GM12892 (cell line): ENCODE measurements at regions not wholly inside any gene's neighbourhood (a gene's known extent, or its start where the extent isn't known, plus 50 kb on each side); places are given as distances from the start of the nearest gene placed in this dataset.

Experiments
- DNase-seq: peaks from one replicate; pipeline ENCODE4 v3.0.0; 2011; ENCODE audit not compliant: insufficient read length
- FAIRE-seq: peaks from 2 replicates; lab custom pipeline; 2011; peaks lifted over from hg19 to GRCh38; lab: Jason Lieb, UNC
- POLR2A ChIP-seq: IDR thresholded peaks from 2 replicates; pipeline ENCODE4 v1.6.1; 2011; ENCODE audit warnings: low read depth, low read length, control low read depth
- POLR2AphosphoS5 ChIP-seq: IDR thresholded peaks from 2 replicates; pipeline ENCODE4 v1.6.1; 2011; ENCODE audit warnings: low read depth, low read length, control low read depth
- TAF1 ChIP-seq: IDR thresholded peaks from 2 replicates; pipeline ENCODE4 v1.6.1; 2011; ENCODE audit warnings: low read depth, mild to moderate bottlenecking, control low read depth, low read length, borderline replicate concordance

- TF ChIP-seq TAF1 (no peak), POLR2A (no peak), POLR2AphosphoS5 (no peak)
- DNase-seq (no peak), FAIRE-seq (no peak)
These were observed 197.6 kb downstream of the WDR11 start for GRCh38 chr10:121048749-121049148.

GRCh38 chr10:121049489-121049888 is 198.3 kb downstream of the WDR11 start:
- no peak for FAIRE-seq
- TF ChIP-seq POLR2AphosphoS5 (no peak), TAF1 (no peak), POLR2A (no peak)

DNA sequence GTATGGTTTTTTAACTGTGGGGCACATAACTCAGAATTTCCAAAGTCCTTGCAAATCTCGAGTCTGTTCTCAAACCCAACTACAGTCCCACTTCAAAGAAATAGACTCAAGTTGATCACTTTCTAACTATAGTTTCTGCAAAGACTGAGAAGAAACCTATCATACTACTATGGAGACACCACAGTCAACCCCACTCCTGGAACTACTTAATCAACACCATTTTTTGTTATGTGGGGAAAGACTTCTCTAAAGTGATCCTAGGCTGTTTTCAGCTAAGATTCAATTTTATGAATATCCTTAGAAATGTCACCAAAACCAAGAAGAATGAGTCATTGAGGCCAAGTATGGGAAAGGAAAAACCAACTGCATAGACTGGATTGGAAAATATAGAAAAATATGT is 198.8 kb downstream of the WDR11 start:
- TF ChIP-seq POLR2A (no peak), TAF1 (no peak), POLR2AphosphoS5 (no peak)
- FAIRE-seq = no peak
- no peak for DNase-seq

More at GRCh38 chr10:121049489-121049888, 198.3 kb downstream of the WDR11 start:
- DNase-seq = no peak

- no peak for DNase-seq
- no peak for FAIRE-seq
- no peak for TF ChIP-seq TAF1
- TF ChIP-seq POLR2A = no peak
- no peak for TF ChIP-seq POLR2AphosphoS5
These were observed 200.0 kb downstream of the WDR11 start for GRCh38 chr10:121051171-121051570.

DNA sequence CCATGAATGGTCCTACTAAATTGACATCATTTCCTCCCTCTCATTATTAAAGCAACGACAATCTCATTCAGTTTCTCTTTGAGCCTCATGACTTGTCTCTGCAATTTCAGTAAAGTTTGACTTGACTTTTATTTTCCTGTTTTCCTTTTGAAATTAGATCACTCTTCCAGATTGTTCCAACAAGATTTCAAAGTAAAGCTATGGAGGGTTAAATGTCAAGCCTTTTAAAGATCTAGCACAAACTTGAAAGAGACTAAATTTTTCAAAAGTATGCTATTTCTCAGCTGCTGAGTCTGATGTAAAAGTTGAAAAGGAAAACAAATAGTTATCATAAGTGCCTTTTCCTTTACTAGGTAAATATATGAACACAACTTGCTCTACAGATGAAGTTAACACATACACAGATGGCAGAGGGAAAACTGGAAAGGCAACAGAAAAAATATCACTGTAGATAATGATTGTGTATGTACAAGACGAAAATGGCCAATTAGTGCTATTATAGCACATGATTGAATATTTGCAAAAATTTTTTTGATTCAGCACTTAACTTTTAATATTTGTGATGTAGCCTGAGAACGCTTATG is 200.6 kb downstream of the WDR11 start:
- FAIRE-seq (no peak), DNase-seq (no peak)
- TF ChIP-seq TAF1 = no peak
- TF ChIP-seq POLR2AphosphoS5 = no peak
- TF ChIP-seq POLR2A = no peak

DNA sequence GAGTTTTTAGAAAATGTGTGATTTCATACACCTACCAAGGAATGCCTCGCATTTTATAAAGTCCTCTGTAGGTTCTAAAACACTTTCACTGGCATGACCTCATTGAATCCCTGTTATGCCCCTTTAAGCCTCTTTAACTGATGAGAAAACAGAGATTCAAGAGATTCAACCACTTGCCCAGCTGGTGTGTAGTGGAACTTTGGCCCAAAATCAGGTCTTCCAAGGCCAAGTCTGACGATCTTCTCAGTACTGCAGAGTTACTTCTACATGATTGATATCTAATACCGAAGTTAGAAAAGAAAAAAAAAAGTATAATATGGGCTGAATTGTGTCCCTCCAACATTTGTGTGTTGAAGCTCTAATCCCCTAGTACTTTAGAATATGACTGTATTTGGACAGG is 202.0 kb downstream of the WDR11 start:
- TF ChIP-seq TAF1 (no peak), POLR2AphosphoS5 (no peak), POLR2A (no peak)
- no peak for DNase-seq
- no peak for FAIRE-seq

- no peak for FAIRE-seq
- DNase-seq = no peak
- TF ChIP-seq POLR2A (no peak), TAF1 (no peak), POLR2AphosphoS5 (no peak)
These were observed 203.7 kb downstream of the WDR11 start for GRCh38 chr10:121054874-121055273.

GRCh38 chr10:121057269-121057668 is 206.1 kb downstream of the WDR11 start:
- no peak for FAIRE-seq
- no peak for DNase-seq
- TF ChIP-seq TAF1 (no peak), POLR2A (no peak), POLR2AphosphoS5 (no peak)

- FAIRE-seq = no peak
- DNase-seq = no peak
- TF ChIP-seq POLR2AphosphoS5 (no peak), TAF1 (no peak), POLR2A (no peak)
These were observed 206.9 kb downstream of the WDR11 start for GRCh38 chr10:121058082-121058481.

GRCh38 chr10:121059351-121059750 is 208.2 kb downstream of the WDR11 start:
- no peak for FAIRE-seq
- DNase-seq = no peak
- TF ChIP-seq TAF1 (no peak), POLR2AphosphoS5 (no peak), POLR2A (no peak)

DNA sequence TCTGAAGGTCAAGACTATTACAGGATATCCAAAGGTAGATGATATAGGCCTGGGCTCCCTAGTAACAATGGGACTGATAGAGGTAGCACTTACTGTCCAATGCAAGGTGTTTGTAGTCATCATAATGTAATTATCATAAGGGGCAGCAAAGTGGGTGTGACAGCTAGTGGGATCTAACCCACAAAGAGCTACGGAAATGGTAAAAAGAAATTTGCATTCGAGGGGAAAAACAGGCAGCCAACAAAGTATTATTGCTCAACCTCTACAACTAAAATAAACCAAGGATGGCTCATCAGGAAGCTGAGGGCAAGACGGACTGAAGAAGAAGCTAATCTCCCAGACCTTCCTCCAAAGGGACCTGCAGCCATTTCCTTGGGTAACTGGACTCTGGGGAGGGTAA is 211.0 kb downstream of the WDR11 start:
- TF ChIP-seq POLR2A = no peak
- no peak for TF ChIP-seq TAF1
- no peak for TF ChIP-seq POLR2AphosphoS5
- no peak for DNase-seq
- FAIRE-seq = no peak

DNA sequence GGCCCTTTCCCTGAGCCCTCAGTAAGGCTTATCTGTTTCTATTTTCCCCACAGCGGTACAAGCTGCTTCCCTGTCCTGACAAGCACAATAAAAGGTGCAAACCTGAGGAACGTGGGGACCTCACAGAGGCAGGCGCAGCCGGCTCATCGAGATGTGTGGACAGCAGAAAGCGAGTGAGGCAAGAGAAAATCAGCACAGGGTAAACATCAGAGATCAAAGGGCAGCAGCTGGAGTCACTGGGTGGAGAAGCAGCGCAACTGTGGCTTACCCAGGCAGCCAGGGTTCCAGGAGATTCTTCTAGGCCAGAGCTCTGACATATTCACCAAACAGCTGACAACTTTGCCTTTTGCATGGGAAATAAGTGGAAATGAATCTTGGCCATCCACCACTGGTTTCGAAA is 212.6 kb downstream of the WDR11 start:
- DNase-seq (no peak), FAIRE-seq (no peak)
- no peak for TF ChIP-seq POLR2AphosphoS5
- TF ChIP-seq POLR2A = no peak
- TF ChIP-seq TAF1 = no peak

DNA sequence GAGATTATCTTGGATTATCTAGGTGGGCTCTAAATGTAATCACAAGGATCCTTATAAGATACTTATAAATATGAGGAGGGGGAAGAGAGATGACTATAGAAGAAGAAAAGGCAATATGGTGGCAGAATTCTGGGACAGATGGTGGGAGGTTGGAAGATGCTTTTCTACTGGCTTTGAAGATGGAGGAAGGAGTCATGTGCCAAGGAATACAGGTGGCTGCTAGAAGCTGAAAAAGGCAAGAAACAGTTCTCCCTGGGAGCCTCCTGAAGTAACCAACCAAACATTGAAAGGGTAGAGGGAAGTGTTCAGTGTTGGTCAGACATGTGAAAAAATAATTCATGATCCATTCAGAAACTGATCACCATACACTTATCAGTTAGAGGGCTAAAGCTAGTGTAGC is 213.3 kb downstream of the WDR11 start:
- TF ChIP-seq POLR2AphosphoS5 (no peak), TAF1 (no peak), POLR2A (no peak)
- no peak for DNase-seq
- no peak for FAIRE-seq
